Stimulated activated CD8-positive, alpha-beta memory T cell treated with anti-CD3 and anti-CD28 coated beads, Interleukin-15, amount 100 ng/mL, for 48 hours (primary cell): ENCODE measurements at regions not wholly inside any gene's neighbourhood (a gene's known extent, or its start where the extent isn't known, plus 50 kb on each side); places are given as distances from the start of the nearest gene placed in this dataset.
"Not testable (repeated sequence)": the region's sequence is repeated elsewhere in the genome, so short reads cannot be mapped to it uniquely, and the experiment has no call there.

ENCODE experiments used
- DNase-seq, 2 donors: peaks; one replicate each; pipeline ENCODE4 v3.0.0-alpha.2; 2020; ENCODE audit warnings: low read depth in 2 of 2

DNA sequence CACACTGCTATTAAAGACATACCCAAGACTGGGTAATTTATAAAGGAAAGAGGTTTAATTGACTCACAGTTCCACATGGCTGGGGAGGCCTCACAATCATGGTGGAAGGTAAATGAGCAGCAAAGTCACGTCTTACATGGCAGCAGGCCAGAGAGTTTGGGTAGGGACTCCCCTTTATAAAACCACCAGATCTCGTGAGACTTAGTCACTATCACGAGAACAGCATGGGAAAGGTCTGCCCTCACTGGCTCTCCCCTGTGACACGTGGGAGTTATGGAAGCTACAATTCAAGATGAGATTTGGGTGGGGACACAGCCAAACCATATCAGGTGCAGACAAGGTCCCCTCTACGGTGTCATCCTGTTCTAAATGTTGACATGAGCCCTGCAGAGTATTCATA lies 332.5 kb downstream of the QKI start:
- DNase-seq: not testable (repeated sequence)

DNA sequence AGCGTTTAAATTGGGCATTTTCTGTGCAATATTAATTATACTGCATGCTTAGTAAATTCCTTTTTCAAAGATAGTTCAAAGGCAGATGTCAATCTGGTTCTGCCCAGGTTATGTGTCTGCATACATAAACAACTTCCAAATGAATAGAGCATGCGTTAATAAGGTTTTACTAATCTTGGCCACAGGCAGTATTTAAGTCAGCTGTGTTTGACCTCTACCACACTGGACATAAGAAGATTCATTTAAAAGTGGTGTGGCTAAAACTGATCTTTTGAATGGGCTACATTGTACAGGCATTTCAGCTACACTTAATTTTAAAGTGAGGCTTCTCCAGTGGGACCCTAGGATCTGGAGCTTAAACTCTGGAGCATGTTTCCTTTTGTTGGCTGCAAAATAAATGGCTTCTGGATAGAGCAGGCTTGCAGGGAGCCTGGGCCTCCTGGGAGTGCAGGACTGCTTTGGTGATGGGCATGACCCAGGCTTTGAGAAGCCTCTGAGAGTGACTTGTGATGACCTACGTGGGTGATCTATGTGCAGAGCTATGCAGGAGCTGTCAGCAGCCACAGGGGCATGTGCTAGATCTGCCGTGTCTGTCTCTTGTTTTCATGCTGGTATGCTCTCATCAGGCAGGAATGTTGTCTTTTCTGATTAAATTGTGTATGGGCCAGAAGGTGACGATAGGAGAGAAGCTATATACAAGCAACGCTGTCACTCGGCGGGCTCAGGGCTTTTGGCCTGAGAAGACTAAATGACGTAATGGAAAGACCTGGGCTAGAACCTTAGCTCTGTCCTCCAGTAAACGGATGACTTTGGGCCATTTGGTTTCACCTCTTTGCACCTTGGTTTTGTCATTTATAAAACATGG lies 331.2 kb downstream of the QKI start:
- no peak for DNase-seq

DNA sequence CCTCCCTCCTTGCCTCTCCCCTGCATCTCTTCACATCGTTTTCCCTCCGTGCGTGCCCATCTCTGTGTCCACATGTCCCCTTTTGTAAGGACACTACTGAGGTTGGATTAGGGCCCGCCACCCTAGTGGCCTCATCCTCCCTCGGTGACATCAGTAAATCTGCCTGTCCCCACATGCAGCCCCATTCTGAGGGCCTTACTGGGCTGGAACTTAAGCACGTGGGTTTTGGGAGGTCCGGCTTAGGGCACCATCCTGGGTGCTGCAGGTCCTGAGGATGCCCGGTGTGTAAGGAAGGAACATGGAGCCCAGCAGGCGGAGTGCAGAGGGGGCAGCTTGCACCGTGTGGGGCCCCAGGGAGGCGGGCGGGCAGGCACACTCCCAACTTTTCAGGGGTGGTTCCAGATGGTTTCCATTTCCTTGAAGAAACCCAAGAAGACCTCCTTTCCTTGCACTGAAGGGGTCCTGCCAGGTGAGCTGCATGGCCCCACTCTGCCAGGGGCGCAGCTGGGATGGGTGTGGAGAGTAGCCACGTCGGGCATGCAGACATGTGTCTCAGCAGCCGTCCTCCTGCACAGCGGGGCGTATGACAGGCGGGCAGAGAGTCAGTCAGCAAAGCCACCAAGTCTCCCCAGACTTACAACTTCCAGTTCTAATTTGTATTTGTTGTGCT lies 329.9 kb downstream of the QKI start:
- no peak for DNase-seq

DNA sequence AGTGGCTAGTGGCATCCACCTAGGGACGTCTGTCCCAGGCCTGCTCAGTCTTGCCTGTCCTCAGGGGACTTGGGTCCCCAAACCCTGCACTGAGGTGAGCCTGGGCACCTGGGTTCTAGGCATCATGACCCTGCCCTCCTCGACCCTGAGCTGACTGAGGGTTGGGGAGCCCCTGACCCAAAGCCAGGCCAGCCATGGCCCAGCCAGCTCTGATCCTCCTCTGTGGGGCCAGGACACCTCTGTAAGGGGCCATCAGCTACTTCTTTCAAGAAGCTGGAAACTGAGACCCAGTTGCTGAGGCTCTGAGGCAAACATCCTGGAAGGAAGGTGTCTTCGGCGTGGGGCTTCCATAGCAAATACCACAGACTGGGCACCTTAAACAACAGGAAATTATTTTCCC lies 329.3 kb downstream of the QKI start:
- DNase-seq: no peak

DNA sequence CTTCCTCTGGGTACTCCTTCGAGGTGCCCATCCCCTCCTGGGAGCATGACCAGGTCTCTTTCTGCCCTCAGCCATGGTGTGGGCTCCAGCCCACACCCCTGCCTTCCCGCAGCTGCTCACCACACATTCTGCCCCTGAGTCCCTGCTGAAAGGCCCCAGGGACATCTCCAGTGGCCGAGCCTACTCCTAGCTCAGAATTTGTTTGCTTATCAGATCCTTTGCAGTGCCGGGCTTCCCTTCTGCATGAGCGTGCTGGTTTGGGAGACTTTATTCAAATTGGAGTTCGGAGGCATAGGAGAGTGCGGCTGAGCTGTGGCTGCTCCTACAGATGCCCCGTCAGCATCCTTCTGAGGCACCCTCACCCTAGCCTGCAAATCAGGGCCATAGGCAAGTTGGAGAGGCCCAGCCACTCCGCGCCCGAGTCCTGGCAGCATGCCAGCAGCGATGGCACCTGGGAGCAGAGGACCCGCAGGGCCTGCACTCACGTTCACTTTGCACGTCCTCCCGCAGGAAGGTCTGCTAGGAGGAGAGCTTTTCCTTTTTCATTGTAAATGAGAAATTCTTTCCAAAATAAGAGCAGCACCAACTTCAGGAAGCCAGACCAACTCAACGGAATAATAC lies 327.3 kb downstream of the QKI start:
- no peak for DNase-seq

DNA sequence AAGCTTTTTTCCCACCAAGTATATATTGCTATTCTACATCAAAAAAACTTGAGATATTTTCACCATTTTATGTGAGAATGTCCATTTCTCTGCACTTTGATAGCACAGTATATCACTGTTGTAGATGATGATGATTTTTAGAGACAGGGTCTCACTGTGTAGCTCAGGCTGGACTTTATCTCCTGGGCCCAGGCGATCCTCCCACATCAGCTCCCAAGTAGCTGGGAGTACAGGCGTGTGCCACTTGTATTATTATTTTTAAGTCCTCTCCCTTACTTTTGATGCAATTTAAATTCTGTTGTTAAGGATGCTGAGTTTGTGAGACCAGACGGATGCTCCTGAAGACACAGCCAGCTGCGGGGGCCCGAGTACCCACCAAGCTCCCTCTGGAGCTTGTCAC lies 326.8 kb downstream of the QKI start:
- no peak for DNase-seq

DNA sequence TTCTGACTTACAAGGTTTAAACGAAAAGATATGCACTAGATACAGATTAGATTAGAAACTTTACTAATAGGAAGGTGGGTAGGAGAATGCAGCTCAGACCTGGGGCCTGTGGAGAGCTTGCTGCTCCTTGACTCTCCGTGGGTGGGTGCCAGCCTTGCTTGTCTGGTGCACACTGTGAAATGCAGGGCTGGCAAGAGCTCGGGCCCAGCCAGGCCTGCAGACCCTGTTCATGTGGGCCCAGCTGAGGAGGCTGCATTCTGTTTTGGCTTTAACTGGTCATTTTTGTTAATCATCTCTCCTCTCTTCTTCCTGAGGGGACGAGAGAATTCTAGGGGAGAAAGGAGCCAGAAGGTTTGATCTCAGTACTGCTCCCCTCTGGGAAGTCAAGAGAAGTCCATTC lies 325.4 kb downstream of the QKI start:
- DNase-seq: no peak

DNA sequence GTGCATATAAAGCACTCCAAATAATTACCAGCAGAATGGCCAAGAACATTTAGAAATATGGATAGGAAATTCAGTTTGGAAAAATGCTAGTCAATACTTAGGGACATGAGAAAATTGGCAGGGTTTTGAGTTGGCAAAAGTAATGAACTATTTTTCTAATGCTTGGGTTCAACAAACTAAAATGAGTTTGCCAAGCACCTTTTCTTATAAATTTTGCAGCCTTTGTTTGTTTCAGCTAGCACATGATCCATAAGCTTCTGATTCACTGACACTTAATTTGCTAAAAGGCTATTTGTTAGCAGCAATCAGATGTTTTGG lies 324.8 kb downstream of the QKI start:
- DNase-seq: no peak

DNA sequence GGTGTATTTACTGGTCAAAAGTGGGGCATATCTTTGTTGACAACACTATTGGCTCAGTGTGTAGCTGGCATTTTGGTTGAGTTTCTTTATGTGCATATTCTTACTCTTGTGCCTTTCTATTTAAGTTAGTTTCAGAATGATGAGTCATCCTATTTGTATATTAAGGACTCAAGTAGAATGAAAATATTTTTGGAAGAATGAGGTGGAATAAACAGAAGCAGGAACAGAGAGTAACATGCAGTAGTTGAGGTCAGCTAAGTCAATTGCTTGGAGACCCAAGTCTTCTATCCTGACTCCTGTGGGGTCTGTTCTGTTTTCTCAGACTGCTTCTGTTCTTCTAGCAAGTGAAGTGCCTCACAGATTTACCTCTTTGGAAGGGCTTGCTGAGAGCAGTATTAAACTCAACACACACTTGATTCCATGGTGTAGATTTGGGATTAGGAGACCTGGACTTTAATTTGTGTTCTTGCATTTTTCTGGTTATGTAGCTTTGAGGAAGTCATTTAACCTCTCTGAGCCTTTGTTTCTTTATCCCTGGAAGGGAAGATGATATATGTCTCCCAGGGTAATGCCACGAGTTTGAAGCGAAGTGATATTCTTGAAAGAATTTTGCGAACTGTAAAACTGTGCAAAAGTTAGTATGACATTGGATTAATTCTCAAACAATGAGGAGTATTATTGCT lies 324.3 kb downstream of the QKI start:
- DNase-seq: no peak

DNA sequence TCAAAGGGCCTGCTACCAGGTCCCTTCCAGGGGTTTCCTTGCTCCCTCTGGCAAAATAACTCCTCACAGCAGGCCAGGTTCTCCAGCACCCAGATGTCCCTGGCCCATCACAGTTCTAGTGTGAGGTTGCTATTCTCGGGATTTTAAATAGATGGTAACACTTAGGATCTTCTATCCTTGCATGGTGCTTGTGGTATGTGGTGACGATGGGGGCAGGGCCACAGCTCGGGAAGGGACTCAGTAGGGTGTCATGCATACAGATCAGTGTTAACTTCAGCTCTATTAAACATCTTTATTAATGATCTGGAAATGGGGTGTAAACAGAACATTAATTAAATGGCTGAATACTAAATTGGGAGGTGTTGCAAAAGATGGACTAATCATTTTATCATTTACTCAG lies 323.8 kb downstream of the QKI start:
- no peak for DNase-seq

DNA sequence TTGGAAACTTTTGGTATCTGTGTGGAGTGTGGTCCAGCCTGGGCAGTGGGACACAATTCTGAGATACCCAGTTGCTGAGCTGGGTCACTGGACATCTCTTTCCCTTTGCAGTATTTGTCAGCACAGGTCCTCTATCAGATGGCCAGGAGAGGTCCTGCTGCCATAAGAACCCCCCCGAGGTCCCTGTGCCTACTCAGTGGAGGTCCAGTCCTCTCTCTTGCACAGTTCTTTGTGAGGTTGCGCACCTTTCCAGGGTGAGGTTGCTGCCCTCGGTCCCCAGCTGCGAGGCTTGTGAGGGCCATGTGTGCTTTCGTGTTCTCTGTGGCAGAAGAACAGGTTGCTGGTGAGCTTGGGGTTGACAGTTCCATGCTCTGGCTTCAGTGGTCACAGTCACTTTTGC lies 320.6 kb downstream of the QKI start:
- DNase-seq: no peak

DNA sequence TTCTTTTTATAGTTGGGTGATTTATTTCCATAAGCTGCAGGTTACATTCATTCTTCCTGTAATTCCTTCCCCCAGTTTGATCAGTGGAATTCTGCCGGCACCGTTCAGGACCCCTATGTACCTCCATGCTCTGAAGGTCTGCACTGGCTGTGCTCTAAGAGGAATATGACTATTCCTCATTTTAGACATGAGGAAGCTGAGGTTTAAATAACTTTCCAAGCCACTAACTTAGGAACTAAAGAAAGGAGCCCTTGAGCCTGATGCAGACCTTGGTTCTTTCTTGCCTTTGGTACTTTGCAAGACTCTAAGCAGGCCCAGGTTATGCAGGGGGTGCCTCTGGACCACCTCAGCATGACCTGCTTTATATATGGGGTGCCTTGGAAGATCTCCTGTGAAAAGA lies 318.5 kb downstream of the QKI start:
- DNase-seq: no peak

DNA sequence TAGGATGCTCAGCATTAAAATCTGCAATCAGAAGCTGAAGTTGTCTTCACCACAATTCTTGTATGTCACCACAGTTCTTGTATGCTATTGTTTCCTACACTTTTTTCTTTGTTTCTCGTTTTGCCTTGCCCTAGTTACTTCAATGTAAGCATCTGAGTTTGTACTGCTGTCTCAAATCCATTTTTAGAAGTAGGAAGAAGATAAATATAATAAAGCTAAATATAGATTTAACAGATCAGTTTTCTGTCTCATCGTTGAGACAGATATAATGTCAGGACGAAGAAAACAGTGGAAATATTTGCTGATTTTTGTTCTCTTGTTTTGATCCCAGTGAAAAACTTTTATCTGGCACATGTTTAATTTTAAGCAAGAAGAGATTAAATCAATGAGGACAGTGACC lies 318.0 kb downstream of the QKI start:
- DNase-seq: no peak

DNA sequence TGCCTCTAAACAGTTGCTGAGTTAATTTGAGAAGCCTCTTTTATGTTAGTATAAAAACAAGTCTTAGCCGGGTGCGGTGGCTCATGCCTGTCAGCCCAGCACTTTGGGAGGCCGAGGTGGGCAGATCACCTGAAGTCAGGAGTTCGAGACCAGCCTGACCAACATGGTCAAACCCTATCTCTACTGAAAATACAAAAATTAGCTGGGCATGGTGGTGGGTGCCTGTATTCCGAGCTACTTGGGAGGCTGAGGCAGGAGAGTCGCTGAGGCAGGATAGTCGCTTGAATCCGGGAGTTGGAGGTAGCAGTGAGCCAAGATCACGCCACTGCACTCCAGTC lies 317.5 kb downstream of the QKI start:
- DNase-seq: not testable (repeated sequence)

DNA sequence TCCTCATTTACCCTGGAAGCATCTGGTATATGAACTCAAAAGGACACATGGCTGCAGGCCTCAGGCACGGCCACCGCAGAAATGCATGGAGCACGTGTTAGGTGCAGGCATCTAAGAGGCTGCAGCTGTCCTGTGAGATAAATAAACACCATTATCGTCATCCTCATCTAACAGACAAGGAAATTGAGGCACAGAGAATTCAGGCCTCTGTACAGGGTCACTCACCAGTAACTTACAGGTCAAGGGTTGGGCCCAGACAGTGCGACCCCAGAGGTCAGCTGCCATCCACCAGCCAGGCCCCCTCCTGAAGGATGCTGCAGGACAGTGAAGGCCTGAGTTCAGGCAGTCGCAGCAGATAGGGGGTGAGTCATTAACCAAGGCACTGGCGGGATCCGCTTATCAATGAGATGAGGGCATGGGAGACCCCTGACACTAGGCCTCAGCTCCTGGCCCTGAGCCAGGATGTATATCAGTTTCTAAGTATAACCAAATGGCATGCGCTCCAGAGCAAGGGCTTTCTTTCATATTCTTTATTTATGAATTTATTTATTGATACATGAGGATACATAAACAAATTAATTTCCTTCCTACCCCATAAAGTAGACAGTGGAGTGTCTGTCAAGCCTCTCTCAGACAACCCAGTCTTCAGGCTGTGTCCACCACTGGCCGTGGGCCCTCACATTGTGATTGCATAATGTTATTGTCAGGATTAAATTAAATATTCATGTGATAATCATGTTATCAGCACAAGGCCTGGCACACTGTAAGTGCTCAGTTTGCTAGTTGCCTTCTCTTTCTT lies 316.9 kb downstream of the QKI start:
- no peak for DNase-seq

DNA sequence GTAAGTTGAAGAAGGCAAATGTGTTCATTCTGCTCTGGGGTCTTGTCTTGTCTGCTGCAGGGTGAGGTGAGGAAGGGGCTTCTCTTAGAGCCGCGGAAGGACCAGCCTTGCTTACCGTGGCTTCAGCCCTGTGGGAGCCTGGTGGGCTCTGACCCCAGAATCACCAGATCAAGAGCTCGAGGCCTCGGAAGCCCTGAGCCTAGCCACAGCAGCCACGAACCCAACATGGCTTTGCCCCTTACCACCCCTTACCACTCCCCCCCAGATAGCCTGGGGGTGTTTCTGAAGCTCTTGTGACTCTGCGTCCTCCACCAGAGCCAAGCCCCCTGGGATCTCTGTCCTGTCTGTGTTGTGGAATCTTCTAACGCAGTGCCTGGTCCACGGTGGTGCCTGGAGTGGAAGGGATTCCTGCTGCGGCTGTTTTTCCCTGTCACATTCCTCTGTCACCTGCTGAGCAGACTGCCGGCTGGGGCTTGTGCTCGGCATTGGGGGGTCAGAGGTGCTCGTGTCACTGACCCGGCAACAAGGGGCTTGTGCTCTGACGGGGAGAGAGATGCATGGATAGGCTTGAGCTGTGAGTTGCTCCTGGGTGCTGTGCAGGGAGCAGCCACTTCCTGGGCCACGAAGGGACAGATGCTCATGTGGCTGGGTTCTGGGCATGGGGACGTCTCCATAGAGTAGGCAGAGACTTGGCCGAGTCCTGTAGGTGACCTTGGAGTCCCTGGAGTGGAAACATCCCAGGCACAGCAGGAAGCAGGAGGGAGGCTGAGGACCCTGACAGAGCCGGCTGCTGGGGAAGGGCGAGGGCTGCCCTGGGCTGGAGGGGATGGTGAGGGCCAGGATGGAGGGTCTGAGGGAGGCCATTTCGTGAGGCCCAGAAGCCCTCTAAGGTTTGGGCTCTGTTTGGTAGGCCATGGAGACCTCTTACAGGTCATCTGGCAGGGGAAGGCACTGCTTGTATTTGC lies 316.0 kb downstream of the QKI start:
- DNase-seq: no peak

DNA sequence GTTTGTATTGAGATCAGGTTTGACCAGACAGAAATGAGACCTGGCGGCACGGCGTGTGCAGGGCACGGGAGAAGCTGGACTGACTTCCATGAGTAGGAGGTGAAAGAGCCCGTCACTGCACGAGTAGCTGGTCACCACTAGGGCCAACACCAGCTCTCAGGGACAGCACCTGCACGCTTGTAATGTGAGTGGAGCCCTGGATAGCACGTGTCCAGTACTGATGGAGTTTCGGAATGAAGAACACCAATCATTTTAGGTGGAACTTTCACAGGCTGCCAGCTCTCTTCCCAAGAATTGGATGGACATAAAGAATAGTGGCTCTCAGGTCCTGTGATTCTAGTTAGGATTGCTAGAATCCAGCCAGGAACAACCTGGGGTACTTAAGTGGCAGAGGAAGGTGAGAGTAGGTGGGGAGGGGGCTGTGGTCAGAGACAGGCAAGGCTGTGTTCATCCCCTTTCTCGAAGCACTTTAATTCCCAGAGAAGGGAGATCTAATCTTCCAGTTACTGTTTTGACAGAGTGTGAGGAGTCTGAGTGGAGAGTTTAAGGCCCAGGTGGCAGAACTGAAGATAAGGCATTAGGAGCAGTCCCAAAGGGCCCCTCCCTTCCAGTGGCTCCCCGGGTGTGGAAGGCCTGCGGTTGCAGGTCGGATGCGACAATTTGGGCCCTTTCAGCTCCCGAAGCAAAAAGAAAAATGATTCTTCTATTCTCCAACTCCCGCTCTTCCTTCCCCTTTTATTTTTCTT lies 314.8 kb downstream of the QKI start:
- DNase-seq: no peak

DNA sequence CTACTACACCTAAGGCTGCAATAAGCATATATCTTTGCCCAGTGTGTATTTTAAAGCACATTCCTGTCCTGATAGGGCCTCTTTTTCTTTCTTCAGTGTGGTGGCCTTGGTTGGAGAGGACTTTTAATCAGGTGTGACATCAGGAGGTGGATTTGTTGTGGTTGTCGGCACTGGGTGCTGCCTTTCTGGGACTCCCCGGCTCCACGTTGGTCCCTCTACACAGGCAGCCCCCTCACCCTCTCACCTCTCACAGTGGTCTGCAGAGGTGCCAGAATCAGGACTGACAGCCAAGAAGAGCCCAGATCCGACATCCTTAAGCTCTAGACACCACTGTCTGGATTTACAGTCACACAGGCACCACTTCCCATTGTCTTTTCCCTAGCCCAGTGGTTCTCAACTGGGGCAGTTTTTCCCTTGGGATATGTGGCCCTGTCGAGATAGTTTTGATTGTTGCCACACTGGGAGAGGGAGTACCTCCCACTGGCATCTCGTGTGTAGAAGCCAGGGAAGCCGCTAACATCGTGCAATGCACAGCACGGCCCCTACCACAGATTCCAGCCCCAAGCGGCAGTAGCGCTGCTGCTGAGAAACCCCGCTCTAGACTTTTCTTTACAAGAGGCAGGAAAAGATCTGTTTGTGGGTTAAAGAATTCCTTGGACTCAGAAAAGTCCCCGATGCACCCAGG lies 314.1 kb downstream of the QKI start:
- no peak for DNase-seq

DNA sequence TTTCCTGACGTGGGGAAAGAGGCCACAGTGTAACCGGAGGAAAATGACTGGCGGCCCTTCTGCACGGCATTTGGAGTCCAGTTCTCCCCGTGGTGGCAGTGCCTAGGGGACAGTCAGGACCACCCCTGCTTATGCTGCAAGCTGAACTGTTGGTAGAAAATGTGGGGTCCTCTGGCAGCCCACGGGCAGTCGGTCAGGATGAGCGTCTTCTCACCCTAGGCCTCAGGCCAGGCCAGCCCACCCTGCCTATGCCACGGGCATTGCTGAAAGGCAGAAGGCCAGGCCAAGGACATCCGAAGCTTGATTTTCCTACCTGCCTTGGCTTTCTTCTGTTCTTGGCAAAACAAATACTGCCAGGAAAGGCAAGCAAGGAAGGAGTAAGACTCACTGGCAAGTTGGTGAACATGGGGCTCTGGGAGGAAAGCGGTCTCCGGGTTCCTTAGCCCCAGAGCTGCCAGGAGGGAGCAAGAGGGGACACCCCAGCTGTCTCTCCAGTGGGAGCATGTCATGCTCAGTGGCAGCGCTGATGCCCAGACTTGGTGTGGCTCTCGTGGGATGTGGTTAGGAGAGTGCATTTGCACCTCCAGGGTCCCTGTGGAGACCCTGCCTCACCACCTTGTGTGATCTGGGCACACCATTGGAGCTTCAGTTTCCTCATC lies 311.6 kb downstream of the QKI start:
- DNase-seq: no peak
